ENCODE measurements at regions not wholly inside any gene's neighbourhood (a gene's known extent, or its start where the extent isn't known, plus 50 kb on each side); places are given as distances from the start of the nearest gene placed in this dataset.

GRCh38 chr4:110742143-110742542, 119.3 kb upstream of the PITX2 start:
- Histone ChIP-seq H3K36me3 (ENCODE audit: control insufficient read depth in 2 of 2, insufficient read depth in 2 of 2, low read length in 1 of 2) (no peaks in the 10 kb centered on the region), H3K27ac (ENCODE audit: control insufficient read depth, insufficient read depth) (no peak overlapping the region), H2AFZ (ENCODE audit: control insufficient read depth, low read depth, low read length) (no peak overlapping the region), H3K4me2 (ENCODE audit: control insufficient read depth, insufficient read depth) (no peak overlapping the region), H4K20me1 (ENCODE audit: control insufficient read depth, insufficient read depth) (no peaks in the 10 kb centered on the region), H3K4me3 (no peak overlapping the region), H3K79me2 (ENCODE audit: control insufficient read depth, insufficient read depth, low read length) (no peaks in the 10 kb centered on the region), H3K9ac (ENCODE audit: control insufficient read depth, insufficient read depth, low read length) (no peak overlapping the region), H3K4me1 (ENCODE audit: control insufficient read depth, insufficient read depth, low read length) (no peaks in the 10 kb centered on the region), H3K9me3 (replicated peaks; ENCODE audit: control insufficient read depth, insufficient read depth, low read length) (no peaks in the 10 kb centered on the region), H3K27me3 (replicated peaks in 1 of 2; ENCODE audit: control insufficient read depth in 2 of 2, insufficient read depth in 2 of 2, low read length in 1 of 2) (no peaks in the 10 kb centered on the region)
- ChIA-PET CTCF (no interaction called here), POLR2A (no interaction called here), SMC1A (ENCODE audit: uncharacterized antibody, unreplicated experiment) (no interaction called here), RAD21 (ENCODE audit: unreplicated experiment) (no interaction called here)
- FAIRE-seq (no peak), DNase-seq (ENCODE audit: low read depth, low spot score) (no peak), ATAC-seq (no peak)
- intact Hi-C loops (cut with micrococcal nuclease; ENCODE audit: unreplicated experiment) (no loop called here), in situ Hi-C loops (cut with MboI) (no loop called here)
- no TSS peak for BruUV-seq (replicated peaks)
- 0 out of 2 replicates have a peak, but pooled peaks have one; percentile 4 for TF ChIP-seq NFYB (IDR thresholded peaks at IDR 0.05; ENCODE audit: insufficient read depth, low read depth, low read length)
- TF ChIP-seq SIN3A (IDR thresholded peaks at IDR 0.05; ENCODE audit: low read depth, low read length): no peak

GRCh38 chr4:110748071-110748470, 125.2 kb upstream of the PITX2 start:
- ChIA-PET CTCF (no interaction called here), SMC1A (ENCODE audit: uncharacterized antibody, unreplicated experiment) (no interaction called here), POLR2A (no interaction called here), RAD21 (ENCODE audit: unreplicated experiment) (no interaction called here)
- FAIRE-seq: no peak
- no peak overlapping the region for H3K9ac ChIP-seq (ENCODE audit: control insufficient read depth, insufficient read depth, low read length)
- 0% methylated on average over 2 of the region's 2 CpGs for WGBS (ENCODE audit: insufficient coverage, insufficient replicate concordance, low lambda C conversion rate, missing lambda C conversion rate)
- no peaks in the 10 kb centered on the region for H3K36me3 ChIP-seq (ENCODE audit: control insufficient read depth in 2 of 2, insufficient read depth in 2 of 2, low read length in 1 of 2)
- H4K20me1 ChIP-seq (ENCODE audit: control insufficient read depth, insufficient read depth): no peaks in the 10 kb centered on the region
- no peaks in the 10 kb centered on the region for H3K4me1 ChIP-seq (ENCODE audit: control insufficient read depth, insufficient read depth, low read length)
- no peak overlapping the region for H3K27ac ChIP-seq (ENCODE audit: control insufficient read depth, insufficient read depth)
- no TSS peak for BruUV-seq (replicated peaks)
- DNase-seq (ENCODE audit: low read depth, low spot score): no peak
- H3K4me3 ChIP-seq: no peak overlapping the region
- no peak for ATAC-seq
- in situ Hi-C loops (cut with MboI): no loop called here
- no peaks in the 10 kb centered on the region for H3K27me3 ChIP-seq (replicated peaks in 1 of 2; ENCODE audit: control insufficient read depth in 2 of 2, insufficient read depth in 2 of 2, low read length in 1 of 2)
- no peak overlapping the region for H3K4me2 ChIP-seq (ENCODE audit: control insufficient read depth, insufficient read depth)
- H2AFZ ChIP-seq (ENCODE audit: control insufficient read depth, low read depth, low read length): no peak overlapping the region
- H3K79me2 ChIP-seq (ENCODE audit: control insufficient read depth, insufficient read depth, low read length): no peaks in the 10 kb centered on the region
- intact Hi-C loops (cut with micrococcal nuclease; ENCODE audit: unreplicated experiment): no loop called here
- H3K9me3 ChIP-seq (replicated peaks; ENCODE audit: control insufficient read depth, insufficient read depth, low read length): no peaks in the 10 kb centered on the region
- no peak for TF ChIP-seq EED (IDR thresholded peaks at IDR 0.05; ENCODE audit: low read depth)
- no peak for TF ChIP-seq NFYA (IDR thresholded peaks at IDR 0.05; ENCODE audit: borderline replicate concordance, low read depth, low read length)
- no peak for TF ChIP-seq POLR2AphosphoS2 (IDR thresholded peaks at IDR 0.05; ENCODE audit: low read depth, low read length)
- no peak for TF ChIP-seq SUPT20H (IDR thresholded peaks at IDR 0.05; ENCODE audit: borderline replicate concordance, control insufficient read depth, low read depth, low read length)
- TF ChIP-seq NFXL1 (IDR thresholded peaks at IDR 0.05; ENCODE audit: borderline replicate concordance): no peak
- TF ChIP-seq ATF3 (IDR thresholded peaks at IDR 0.05; ENCODE audit: borderline replicate concordance, extremely low read depth, low read depth, low read length): no peak
- no peak for TF ChIP-seq ASH2L (IDR thresholded peaks at IDR 0.05; ENCODE audit: borderline replicate concordance, low read depth)
- TF ChIP-seq LARP7 (IDR thresholded peaks at IDR 0.05): no peak
- TF ChIP-seq BMI1 (IDR thresholded peaks at IDR 0.05; ENCODE audit: borderline replicate concordance): no peak
- TF ChIP-seq TAF1 (IDR thresholded peaks at IDR 0.05; ENCODE audit: borderline replicate concordance, low read depth, low read length): no peak
- no peak for TF ChIP-seq IRF3 (IDR thresholded peaks at IDR 0.05)
- no peak for TF ChIP-seq CEBPB (IDR thresholded peaks at IDR 0.05; ENCODE audit: borderline replicate concordance in 1 of 2, low read depth in 2 of 2, low read length in 2 of 2)
